GM23338 (cell line): ENCODE measurements at regions not wholly inside any gene's neighbourhood (a gene's known extent, or its start where the extent isn't known, plus 50 kb on each side); places are given as distances from the start of the nearest gene placed in this dataset.

Source experiments
- ATAC-seq: fragments of 200-7000 bp; cut with Tn5 transposase; 3 replicates; pipeline ENCODE4 v1.9.1; 2020
- DNase-seq: peaks from one replicate; pipeline ENCODE4 v3.0.0-alpha.2; 2015; ENCODE audit warnings: low spot score
- H2AFZ ChIP-seq: fragments of 200-600 bp; sonication (generic); 2 replicates; pipeline ENCODE4 v1.8.0; 2016; ENCODE audit warnings: antibody characterized with exemption, mild to moderate bottlenecking, moderate library complexity
- H3F3A ChIP-seq: fragments of 200-600 bp; sonication (generic); replicated peaks from 2 replicates; pipeline ENCODE4 v1.8.0; 2017; ENCODE audit warnings: antibody characterized with exemption, mixed run types, low read depth
- H3K27ac ChIP-seq: fragments of 200-600 bp; sonication (generic); 2 replicates; pipeline ENCODE4 v1.6.1; 2016; ENCODE audit warnings: low read depth
- H3K27me3 ChIP-seq: fragments of 200-600 bp; sonication (generic); 2 replicates; pipeline ENCODE4 v1.8.0; 2016; ENCODE audit warnings: mild to moderate bottlenecking, mixed run types, moderate library complexity; ENCODE audit not compliant: insufficient read depth
- H3K36me3 ChIP-seq: fragments of 200-600 bp; sonication (generic); 2 replicates; pipeline ENCODE4 v1.8.0; 2016; ENCODE audit warnings: mild to moderate bottlenecking; ENCODE audit not compliant: insufficient read depth
- H3K4me1 ChIP-seq: fragments of 200-600 bp; sonication (generic); 2 replicates; pipeline ENCODE4 v1.8.0; 2016; ENCODE audit warnings: mild to moderate bottlenecking, moderate library complexity; ENCODE audit not compliant: insufficient read depth
- H3K4me2 ChIP-seq: fragments of 200-600 bp; sonication (generic); 2 replicates; pipeline ENCODE4 v1.7.1; 2017; ENCODE audit warnings: mixed run types
- H3K4me3 ChIP-seq: fragments of 200-600 bp; sonication (generic); 2 replicates; pipeline ENCODE4 v1.6.1; 2016; ENCODE audit warnings: mixed run types
- H3K79me2 ChIP-seq: fragments of 200-600 bp; sonication (generic); replicated peaks from 2 replicates; pipeline ENCODE4 v1.8.0; 2017; ENCODE audit warnings: mild to moderate bottlenecking; ENCODE audit not compliant: insufficient read depth
- H3K9me2 ChIP-seq: fragments of 200-600 bp; sonication (generic); 2 replicates; pipeline ENCODE4 v1.8.0; 2017; ENCODE audit not compliant: insufficient read depth
- H4K20me1 ChIP-seq: fragments of 200-600 bp; sonication (generic); replicated peaks from 2 replicates; pipeline ENCODE4 v1.8.0; 2017; ENCODE audit warnings: mild to moderate bottlenecking; ENCODE audit not compliant: insufficient read depth
- H3K27ac Mint-ChIP-seq: 2 replicates; pipeline ENCODE4 v1.8.0; 2020; ENCODE audit warnings: inconsistent platforms, mild to moderate bottlenecking, moderate library complexity, mixed read lengths
- H3K27me3 Mint-ChIP-seq: 3 replicates; pipeline ENCODE4 v1.8.0; 2022; ENCODE audit warnings: low read depth, mild to moderate bottlenecking, moderate library complexity, mixed read lengths, inconsistent platforms; ENCODE audit not compliant: insufficient read depth, poor library complexity
- H3K36me3 Mint-ChIP-seq: 3 replicates; pipeline ENCODE4 v1.8.0; 2021; ENCODE audit warnings: low read depth, mild to moderate bottlenecking, inconsistent platforms, moderate library complexity, mixed read lengths
- H3K4me1 Mint-ChIP-seq: 3 replicates; pipeline ENCODE4 v1.8.0; 2020; ENCODE audit warnings: mild to moderate bottlenecking, inconsistent platforms, mixed read lengths
- H3K4me3 Mint-ChIP-seq: 3 replicates; pipeline ENCODE4 v1.8.0; 2021; ENCODE audit warnings: moderate library complexity, mild to moderate bottlenecking, inconsistent platforms, mixed read lengths
- H3K9me3 Mint-ChIP-seq: 3 replicates; pipeline ENCODE4 v1.8.0; 2020; ENCODE audit warnings: moderate library complexity, mild to moderate bottlenecking, inconsistent platforms, mixed read lengths
- CREB1 ChIP-seq: fragments of 250-450 bp; sonication (Bioruptor Pico); IDR thresholded peaks from 2 replicates; pipeline ENCODE4 v1.5.0; 2020; ENCODE audit warnings: low read depth, mild to moderate bottlenecking, moderate library complexity
- CTCF ChIP-seq, 2 experiments: fragments of 200-600 bp in 1 of 2; sonication (generic) in 1 of 2; conservative IDR thresholded peaks; 2 replicates each; pipeline versions ENCODE4 v1.5.1 to v1.6.1; 2016 to 2017; ENCODE audit warnings: antibody characterized with exemption in 2 of 2, low read depth in 2 of 2, mild to moderate bottlenecking in 2 of 2, moderate library complexity in 1 of 2
- EZH2phosphoT487 ChIP-seq: fragments of 200-600 bp; sonication (generic); IDR thresholded peaks from one replicate; pipeline ENCODE4 v1.8.1; 2018; ENCODE audit warnings: antibody characterized with exemption; ENCODE audit not compliant: unreplicated experiment
- JUNB ChIP-seq: IDR thresholded peaks from one replicate; pipeline ENCODE4 v1.6.1; 2016; ENCODE audit warnings: antibody characterized with exemption; ENCODE audit not compliant: unreplicated experiment
- NANOG ChIP-seq: IDR thresholded peaks from 2 replicates; pipeline ENCODE4 v1.6.1; 2016; ENCODE audit warnings: antibody characterized with exemption, borderline replicate concordance
- POLR2AphosphoS5 ChIP-seq: IDR thresholded peaks from 2 replicates; pipeline ENCODE4 v1.6.1; 2016; ENCODE audit warnings: antibody characterized with exemption, low read depth
- REST ChIP-seq: IDR thresholded peaks from one replicate; pipeline ENCODE4 v1.6.1; 2018; ENCODE audit warnings: antibody characterized with exemption; ENCODE audit not compliant: unreplicated experiment
- STAT1 ChIP-seq: IDR thresholded peaks from one replicate; pipeline ENCODE4 v1.6.1; 2016; ENCODE audit warnings: antibody characterized with exemption; ENCODE audit not compliant: unreplicated experiment
- ZNF114 ChIP-seq: fragments of 250-450 bp; sonication (Bioruptor Pico); IDR thresholded peaks from 2 replicates; pipeline ENCODE4 v1.5.0; 2020; ENCODE audit warnings: mild to moderate bottlenecking, moderate library complexity
- ZNF331 ChIP-seq: fragments of 250-450 bp; sonication (Bioruptor Pico); IDR thresholded peaks from 2 replicates; pipeline ENCODE4 v1.5.0; 2020; ENCODE audit warnings: low read depth, mild to moderate bottlenecking, moderate library complexity
- TF ChIP-seq, protein P1 (sequence below): fragments of 250-450 bp; sonication (Bioruptor Pico); IDR thresholded peaks from 2 replicates; pipeline ENCODE4 v1.5.0; 2020; ENCODE audit warnings: mild to moderate bottlenecking, moderate library complexity
- TF ChIP-seq, protein P2 (sequence below): IDR thresholded peaks from 2 replicates; pipeline ENCODE4 v1.6.1; 2016; ENCODE audit warnings: antibody characterized with exemption

GRCh38 chr7:32167256-32167655 is 97.0 kb upstream of the PDE1C start:
- no peaks in the 10 kb centered on the region for H3K27me3 ChIP-seq
- no peaks in the 10 kb centered on the region for H3F3A ChIP-seq
- H2AFZ ChIP-seq, result no peak overlapping the region
- Mint-ChIP-seq H3K4me3 (no peak overlapping the region), H3K4me1 (no peaks in the 10 kb centered on the region), H3K27ac (no peak overlapping the region), H3K9me3 (no peaks in the 10 kb centered on the region), H3K36me3 (no peaks in the 10 kb centered on the region), H3K27me3 (peaks cover 3% of the 10 kb centered on the region)
- H3K36me3 ChIP-seq, result no peaks in the 10 kb centered on the region
- no peaks in the 10 kb centered on the region for H3K79me2 ChIP-seq
- DNase-seq (no peak), ATAC-seq (no peak)
- H3K4me2 ChIP-seq, result no peak overlapping the region
- H3K9me2 ChIP-seq, result peaks cover 14% of the 10 kb centered on the region; the same call in 1 of the 2 replicates
- H3K4me3 ChIP-seq, result no peak overlapping the region
- no peaks in the 10 kb centered on the region for H4K20me1 ChIP-seq
- no peaks in the 10 kb centered on the region for H3K4me1 ChIP-seq
- no peak for TF ChIP-seq NANOG
- no peak for TF ChIP-seq CREB1 (CRISPR knock-in tag)
- TF ChIP-seq, protein P1, sequence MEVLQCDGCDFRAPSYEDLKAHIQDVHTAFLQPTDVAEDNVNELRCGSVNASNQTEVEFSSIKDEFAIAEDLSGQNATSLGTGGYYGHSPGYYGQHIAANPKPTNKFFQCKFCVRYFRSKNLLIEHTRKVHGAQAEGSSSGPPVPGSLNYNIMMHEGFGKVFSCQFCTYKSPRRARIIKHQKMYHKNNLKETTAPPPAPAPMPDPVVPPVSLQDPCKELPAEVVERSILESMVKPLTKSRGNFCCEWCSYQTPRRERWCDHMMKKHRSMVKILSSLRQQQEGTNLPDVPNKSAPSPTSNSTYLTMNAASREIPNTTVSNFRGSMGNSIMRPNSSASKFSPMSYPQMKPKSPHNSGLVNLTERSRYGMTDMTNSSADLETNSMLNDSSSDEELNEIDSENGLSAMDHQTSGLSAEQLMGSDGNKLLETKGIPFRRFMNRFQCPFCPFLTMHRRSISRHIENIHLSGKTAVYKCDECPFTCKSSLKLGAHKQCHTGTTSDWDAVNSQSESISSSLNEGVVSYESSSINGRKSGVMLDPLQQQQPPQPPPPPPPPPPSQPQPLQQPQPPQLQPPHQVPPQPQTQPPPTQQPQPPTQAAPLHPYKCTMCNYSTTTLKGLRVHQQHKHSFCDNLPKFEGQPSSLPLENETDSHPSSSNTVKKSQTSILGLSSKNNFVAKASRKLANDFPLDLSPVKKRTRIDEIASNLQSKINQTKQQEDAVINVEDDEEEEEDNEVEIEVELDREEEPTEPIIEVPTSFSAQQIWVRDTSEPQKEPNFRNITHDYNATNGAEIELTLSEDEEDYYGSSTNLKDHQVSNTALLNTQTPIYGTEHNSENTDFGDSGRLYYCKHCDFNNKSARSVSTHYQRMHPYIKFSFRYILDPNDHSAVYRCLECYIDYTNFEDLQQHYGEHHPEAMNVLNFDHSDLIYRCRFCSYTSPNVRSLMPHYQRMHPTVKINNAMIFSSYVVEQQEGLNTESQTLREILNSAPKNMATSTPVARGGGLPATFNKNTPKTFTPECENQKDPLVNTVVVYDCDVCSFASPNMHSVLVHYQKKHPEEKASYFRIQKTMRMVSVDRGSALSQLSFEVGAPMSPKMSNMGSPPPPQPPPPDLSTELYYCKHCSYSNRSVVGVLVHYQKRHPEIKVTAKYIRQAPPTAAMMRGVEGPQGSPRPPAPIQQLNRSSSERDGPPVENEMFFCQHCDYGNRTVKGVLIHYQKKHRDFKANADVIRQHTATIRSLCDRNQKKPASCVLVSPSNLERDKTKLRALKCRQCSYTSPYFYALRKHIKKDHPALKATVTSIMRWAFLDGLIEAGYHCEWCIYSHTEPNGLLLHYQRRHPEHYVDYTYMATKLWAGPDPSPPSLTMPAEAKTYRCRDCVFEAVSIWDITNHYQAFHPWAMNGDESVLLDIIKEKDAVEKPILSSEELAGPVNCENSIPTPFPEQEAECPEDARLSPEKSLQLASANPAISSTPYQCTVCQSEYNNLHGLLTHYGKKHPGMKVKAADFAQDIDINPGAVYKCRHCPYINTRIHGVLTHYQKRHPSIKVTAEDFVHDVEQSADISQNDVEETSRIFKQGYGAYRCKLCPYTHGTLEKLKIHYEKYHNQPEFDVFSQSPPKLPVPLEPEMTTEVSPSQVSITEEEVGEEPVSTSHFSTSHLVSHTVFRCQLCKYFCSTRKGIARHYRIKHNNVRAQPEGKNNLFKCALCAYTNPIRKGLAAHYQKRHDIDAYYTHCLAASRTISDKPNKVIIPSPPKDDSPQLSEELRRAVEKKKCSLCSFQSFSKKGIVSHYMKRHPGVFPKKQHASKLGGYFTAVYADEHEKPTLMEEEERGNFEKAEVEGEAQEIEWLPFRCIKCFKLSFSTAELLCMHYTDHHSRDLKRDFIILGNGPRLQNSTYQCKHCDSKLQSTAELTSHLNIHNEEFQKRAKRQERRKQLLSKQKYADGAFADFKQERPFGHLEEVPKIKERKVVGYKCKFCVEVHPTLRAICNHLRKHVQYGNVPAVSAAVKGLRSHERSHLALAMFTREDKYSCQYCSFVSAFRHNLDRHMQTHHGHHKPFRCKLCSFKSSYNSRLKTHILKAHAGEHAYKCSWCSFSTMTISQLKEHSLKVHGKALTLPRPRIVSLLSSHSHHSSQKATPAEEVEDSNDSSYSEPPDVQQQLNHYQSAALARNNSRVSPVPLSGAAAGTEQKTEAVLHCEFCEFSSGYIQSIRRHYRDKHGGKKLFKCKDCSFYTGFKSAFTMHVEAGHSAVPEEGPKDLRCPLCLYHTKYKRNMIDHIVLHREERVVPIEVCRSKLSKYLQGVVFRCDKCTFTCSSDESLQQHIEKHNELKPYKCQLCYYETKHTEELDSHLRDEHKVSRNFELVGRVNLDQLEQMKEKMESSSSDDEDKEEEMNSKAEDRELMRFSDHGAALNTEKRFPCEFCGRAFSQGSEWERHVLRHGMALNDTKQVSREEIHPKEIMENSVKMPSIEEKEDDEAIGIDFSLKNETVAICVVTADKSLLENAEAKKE (CRISPR knock-in tag), result no peak
- TF ChIP-seq, protein P2, sequence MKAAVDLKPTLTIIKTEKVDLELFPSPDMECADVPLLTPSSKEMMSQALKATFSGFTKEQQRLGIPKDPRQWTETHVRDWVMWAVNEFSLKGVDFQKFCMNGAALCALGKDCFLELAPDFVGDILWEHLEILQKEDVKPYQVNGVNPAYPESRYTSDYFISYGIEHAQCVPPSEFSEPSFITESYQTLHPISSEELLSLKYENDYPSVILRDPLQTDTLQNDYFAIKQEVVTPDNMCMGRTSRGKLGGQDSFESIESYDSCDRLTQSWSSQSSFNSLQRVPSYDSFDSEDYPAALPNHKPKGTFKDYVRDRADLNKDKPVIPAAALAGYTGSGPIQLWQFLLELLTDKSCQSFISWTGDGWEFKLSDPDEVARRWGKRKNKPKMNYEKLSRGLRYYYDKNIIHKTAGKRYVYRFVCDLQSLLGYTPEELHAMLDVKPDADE, result no peak
- no peak for TF ChIP-seq POLR2AphosphoS5
- TF ChIP-seq STAT1, result no peak
- no peak for TF ChIP-seq CTCF (conservative IDR thresholded peaks at IDR 0.05; ENCODE audit: low read depth in 2 of 2)
- no peak for TF ChIP-seq ZNF331
- TF ChIP-seq JUNB, result no peak
- no peak for TF ChIP-seq EZH2phosphoT487
- TF ChIP-seq ZNF114, result no peak
- TF ChIP-seq REST, result no peak
- no peak overlapping the region for H3K27ac ChIP-seq
